Activated CD4-positive, alpha-beta T cell treated with anti-CD3 and anti-CD28 coated beads, Interleukin-2, amount 10 ng/mL, durations not matched to agents 24 days and 14 days (primary cell): ENCODE measurements at regions not wholly inside any gene's neighbourhood (a gene's known extent, or its start where the extent isn't known, plus 50 kb on each side); places are given as distances from the start of the nearest gene placed in this dataset.

ENCODE experiments used
- DNase-seq: peaks from one replicate; pipeline ENCODE4 v3.0.0; 2022
- H3K27ac Mint-ChIP-seq: one replicate; pipeline ENCODE4 v1.8.0; 2022; ENCODE audit warnings: mild to moderate bottlenecking, mixed read lengths
- H3K27me3 Mint-ChIP-seq: one replicate; pipeline ENCODE4 v1.8.0; 2022; ENCODE audit warnings: mixed read lengths
- H3K36me3 Mint-ChIP-seq: one replicate; pipeline ENCODE4 v1.8.0; 2022; ENCODE audit warnings: low read depth, mild to moderate bottlenecking, mixed read lengths
- H3K4me1 Mint-ChIP-seq: one replicate; pipeline ENCODE4 v1.8.0; 2021; ENCODE audit warnings: mixed read lengths
- H3K4me3 Mint-ChIP-seq: one replicate; pipeline ENCODE4 v1.8.0; 2022; ENCODE audit warnings: mild to moderate bottlenecking, moderate library complexity, mixed read lengths
- H3K9me3 Mint-ChIP-seq: one replicate; pipeline ENCODE4 v1.8.0; 2021; ENCODE audit warnings: mixed read lengths
- intact Hi-C: fragments of 100-400 bp; cut with micrococcal nuclease; formaldehyde crosslinking; loops from one replicate; pipeline ENCODE4 v1.15.1; 2023

DNA sequence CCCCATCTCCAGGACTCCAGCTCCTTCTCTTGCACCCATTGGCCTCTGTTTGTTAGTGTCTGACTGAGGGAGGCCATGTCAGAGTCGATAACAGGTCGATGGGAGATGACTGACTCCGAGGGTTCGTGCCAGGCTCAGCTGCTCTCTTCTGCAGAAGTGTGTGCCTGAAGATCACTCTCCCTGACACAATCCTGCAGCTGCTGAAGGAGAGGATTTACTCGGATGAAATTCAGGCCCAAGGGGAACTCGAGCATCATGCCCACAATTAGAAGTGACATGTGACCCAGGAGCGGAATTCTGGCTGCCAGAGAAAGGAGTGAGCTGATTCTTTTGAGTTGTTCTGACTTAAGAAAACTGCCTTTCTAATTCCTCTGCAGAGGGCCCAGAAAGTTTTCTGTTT lies 318.2 kb downstream of the MAFB start:
- Mint-ChIP-seq H3K4me1 (no peaks in the 10 kb centered on the region), H3K4me3 (no peak overlapping the region), H3K9me3 (no peaks in the 10 kb centered on the region), H3K27ac (no peak overlapping the region), H3K36me3 (no peaks in the 10 kb centered on the region), H3K27me3 (no peaks in the 10 kb centered on the region)
- intact Hi-C loops, result no loop called here
- peak; percentile 34 for DNase-seq

DNA sequence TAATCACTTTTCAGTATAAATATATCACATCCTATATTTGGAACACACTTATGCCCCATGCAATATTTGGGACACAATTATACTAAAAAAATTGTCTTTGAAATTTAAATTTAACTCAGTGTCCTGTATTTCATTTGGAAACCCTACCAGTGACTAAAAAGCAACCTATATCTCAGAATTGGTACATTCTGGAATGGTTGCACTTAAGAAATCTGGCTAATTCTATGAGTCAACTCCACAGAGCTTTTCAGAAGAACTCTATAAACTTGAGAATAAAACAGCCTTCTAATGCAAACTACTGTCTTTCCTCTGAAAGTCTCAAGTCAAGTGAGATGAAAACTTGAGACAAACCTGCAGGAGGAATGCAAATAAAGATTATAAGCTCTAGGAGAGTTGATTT lies 320.2 kb downstream of the MAFB start:
- Mint-ChIP-seq H3K4me1 (no peaks in the 10 kb centered on the region), H3K27ac (no peak overlapping the region), H3K27me3 (no peaks in the 10 kb centered on the region), H3K36me3 (no peaks in the 10 kb centered on the region), H3K9me3 (no peaks in the 10 kb centered on the region), H3K4me3 (no peak overlapping the region)
- DNase-seq, result peak; percentile 7
- intact Hi-C loops, result no loop called here

DNA sequence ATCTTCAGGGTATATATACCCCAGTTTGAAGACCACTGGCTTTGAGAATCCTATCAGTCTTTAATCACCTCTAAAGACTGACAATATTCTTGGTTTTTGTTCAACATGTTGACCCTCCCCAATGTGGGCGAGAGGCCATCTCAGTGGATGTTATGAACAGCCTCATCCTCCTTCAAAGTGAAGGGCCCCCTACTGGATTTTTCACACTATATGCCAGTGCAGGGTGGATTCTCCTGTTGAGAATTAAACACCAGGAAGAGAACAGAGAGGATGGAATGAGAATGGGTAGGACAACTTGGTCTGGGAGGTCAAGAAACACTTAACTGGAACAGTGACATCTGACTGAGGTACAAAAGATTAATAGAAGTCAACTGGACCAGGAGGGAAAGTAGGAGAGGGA lies 327.1 kb downstream of the MAFB start:
- Mint-ChIP-seq H3K9me3 (no peaks in the 10 kb centered on the region), H3K36me3 (no peaks in the 10 kb centered on the region), H3K4me3 (no peak overlapping the region), H3K27me3 (no peaks in the 10 kb centered on the region), H3K27ac (no peak overlapping the region), H3K4me1 (no peaks in the 10 kb centered on the region)
- intact Hi-C loops, result no loop called here
- DNase-seq, result no peak

DNA sequence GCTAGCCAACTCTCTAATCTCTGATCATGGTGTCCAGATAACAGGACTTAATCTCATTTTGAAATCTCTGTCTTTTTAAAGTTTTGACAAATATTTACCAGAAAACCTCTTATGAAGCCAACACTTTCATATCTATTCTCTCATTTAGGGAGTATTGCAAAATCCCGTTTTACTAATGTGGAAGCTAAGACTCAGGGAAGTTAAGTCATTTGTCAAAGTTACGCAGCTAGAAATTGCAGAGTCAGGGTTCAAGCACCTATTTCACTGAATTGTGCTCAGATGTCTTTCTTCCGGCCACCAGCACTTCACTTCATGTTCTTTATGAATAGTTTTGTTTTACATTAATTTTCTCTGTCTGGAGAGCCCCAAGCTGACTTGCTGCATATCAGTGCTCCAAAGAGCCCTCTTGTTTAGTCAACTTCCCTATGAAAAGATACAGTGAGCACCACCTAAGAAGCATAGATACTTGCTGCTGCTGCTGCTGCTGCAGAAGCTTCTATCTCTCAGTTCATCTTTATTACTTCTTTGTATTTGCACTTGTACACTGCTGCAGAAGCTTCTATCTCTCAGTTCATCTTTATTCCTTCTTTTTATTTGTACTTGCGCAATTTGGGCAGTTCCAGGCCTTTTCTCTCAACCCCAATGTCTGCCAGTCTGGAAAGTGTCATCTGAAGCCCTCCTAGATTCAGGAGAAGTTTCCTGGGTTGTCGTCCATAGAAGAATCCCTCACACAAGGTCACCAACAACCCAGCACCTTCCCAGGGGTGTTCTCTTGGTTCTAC lies 329.7 kb downstream of the MAFB start:
- no peaks in the 10 kb centered on the region for H3K36me3 Mint-ChIP-seq
- no peaks in the 10 kb centered on the region for H3K4me1 Mint-ChIP-seq
- H3K9me3 Mint-ChIP-seq, result no peaks in the 10 kb centered on the region
- no peak for DNase-seq
- no peak overlapping the region for H3K4me3 Mint-ChIP-seq
- H3K27ac Mint-ChIP-seq, result no peak overlapping the region
- intact Hi-C loops, result no loop called here
- H3K27me3 Mint-ChIP-seq, result no peaks in the 10 kb centered on the region

DNA sequence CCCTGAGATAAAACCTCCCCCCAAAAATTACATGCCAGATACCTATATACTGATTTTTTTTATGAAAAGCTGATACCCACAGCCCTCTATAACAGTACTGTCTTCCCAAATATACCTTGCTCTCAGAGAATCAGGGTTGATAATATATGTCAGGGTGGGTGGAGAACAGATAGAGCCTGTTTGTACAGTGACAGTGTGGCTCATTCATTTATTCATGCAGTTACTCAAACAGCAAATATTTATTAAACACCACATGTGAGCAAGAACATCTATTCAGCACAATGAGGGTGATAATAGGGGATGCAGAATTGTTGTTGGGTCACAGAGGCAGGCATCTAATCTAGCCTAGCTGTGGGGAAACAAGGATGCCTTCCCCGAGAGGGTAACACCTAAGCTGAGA lies 334.2 kb downstream of the MAFB start:
- Mint-ChIP-seq H3K4me1 (no peaks in the 10 kb centered on the region), H3K27ac (no peak overlapping the region), H3K9me3 (no peaks in the 10 kb centered on the region), H3K36me3 (no peaks in the 10 kb centered on the region), H3K27me3 (no peaks in the 10 kb centered on the region), H3K4me3 (no peak overlapping the region)
- intact Hi-C loops, result no loop called here
- DNase-seq, result no peak

DNA sequence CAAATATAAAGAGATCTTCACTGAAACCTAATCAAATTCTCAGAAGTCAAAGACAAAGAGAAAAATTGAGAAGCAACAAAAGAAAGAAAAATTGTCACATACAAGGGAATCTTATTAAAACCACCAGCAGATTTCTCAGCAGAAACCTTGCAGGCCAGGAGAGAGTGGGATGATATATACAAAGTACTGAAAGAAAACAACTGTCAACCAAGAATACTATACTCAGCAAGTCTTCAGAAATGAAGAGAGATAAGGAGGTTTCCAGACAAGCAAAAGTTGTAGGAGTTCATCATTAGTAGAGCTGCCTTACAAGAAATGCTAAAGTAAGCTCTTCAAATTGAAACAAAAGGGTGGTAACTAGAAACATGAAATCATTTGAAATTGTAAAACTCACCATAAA lies 345.6 kb downstream of the MAFB start:
- Mint-ChIP-seq H3K4me3 (no peak overlapping the region), H3K9me3 (peaks cover 5% of the 10 kb centered on the region), H3K4me1 (no peaks in the 10 kb centered on the region), H3K36me3 (no peaks in the 10 kb centered on the region), H3K27ac (no peak overlapping the region), H3K27me3 (no peaks in the 10 kb centered on the region)
- DNase-seq, result no peak
- intact Hi-C loops, result no loop called here

DNA sequence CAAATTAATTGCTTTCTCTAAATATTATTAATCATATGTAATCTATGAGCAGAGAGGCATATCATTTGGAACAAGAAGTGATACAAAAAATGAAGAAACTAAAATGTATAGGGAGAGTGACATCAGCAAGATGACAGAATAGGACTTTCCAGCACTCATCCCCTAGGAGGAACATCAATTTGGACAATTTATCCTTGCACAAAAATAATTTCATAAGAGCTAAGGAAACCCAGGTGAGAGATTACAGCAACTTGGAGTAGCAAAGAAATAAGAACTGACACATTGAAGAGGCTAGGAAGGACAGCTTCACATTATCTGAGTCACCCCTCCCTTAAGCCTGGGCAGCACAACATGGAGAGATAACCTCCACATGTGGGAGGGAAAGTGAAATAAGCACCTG lies 347.5 kb downstream of the MAFB start:
- Mint-ChIP-seq H3K4me1 (no peaks in the 10 kb centered on the region), H3K27me3 (no peaks in the 10 kb centered on the region), H3K36me3 (no peaks in the 10 kb centered on the region), H3K27ac (no peak overlapping the region), H3K4me3 (no peak overlapping the region), H3K9me3 (peaks cover 5% of the 10 kb centered on the region)
- DNase-seq, result no peak
- intact Hi-C loops, result no loop called here

DNA sequence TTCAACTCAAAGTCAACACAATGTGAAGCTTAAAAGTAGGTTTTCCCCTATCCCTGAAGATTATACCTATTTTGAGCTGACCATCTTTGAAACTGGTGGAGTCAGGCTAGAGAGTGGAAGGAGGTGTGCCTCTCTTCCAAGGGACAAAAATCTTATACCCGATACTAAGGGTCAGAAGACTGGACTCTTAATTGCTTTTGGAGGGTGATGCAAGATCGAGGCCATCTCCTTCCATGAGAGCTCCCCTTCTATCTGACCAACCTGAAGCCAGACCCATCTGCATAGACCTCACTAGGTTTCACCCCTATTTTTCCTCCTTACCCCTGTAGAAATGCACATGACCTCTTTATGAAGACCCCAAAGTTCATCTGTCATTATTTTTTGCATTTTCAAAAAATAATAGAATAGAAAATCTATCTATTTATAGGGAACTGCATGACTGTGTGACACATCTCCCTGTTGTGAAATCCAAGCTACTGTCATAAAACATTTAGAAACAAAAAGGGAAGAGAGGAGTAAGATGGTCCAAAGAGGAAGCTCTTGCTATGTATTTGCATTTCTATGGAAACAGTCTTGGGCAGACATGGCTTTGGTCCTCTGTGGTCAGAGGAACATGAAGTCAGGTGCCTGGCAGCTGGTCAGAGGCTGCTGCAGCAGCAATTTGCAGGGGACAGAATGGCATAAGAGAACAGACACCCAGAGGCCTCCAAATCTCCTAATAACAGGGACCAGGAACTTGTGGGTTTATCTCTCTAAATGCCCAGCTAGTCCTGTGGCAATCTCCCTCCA lies 349.2 kb downstream of the MAFB start:
- H3K27me3 Mint-ChIP-seq, result no peaks in the 10 kb centered on the region
- peak; percentile 16 for DNase-seq
- intact Hi-C loops, result no loop called here
- no peak overlapping the region for H3K27ac Mint-ChIP-seq
- no peak overlapping the region for H3K4me3 Mint-ChIP-seq
- H3K9me3 Mint-ChIP-seq, result peaks cover 5% of the 10 kb centered on the region
- H3K36me3 Mint-ChIP-seq, result no peaks in the 10 kb centered on the region
- H3K4me1 Mint-ChIP-seq, result no peaks in the 10 kb centered on the region

DNA sequence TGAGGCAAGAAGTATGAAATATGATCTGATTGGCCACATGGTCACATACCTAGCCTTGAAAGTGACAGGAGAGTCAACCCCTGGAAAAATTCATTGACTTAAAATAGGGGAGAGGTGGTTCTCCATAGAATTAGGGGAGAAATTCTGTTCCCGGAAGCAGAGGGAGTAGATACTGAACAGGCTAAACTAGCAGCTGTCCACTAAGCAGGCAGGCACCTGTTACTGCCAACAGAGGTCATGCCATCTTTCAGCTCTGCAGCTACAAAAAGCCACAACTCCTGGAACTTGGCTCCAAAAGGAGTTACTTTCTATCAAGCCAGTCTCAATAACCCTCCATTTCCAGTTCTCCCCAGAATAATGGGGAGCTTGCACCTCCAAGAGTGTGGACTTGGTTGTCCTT lies 352.5 kb downstream of the MAFB start:
- DNase-seq, result peak; percentile 21
- Mint-ChIP-seq H3K4me3 (no peak overlapping the region), H3K4me1 (no peaks in the 10 kb centered on the region), H3K27me3 (no peaks in the 10 kb centered on the region), H3K27ac (no peak overlapping the region), H3K9me3 (no peaks in the 10 kb centered on the region), H3K36me3 (no peaks in the 10 kb centered on the region)
- intact Hi-C loops, result no loop called here

DNA sequence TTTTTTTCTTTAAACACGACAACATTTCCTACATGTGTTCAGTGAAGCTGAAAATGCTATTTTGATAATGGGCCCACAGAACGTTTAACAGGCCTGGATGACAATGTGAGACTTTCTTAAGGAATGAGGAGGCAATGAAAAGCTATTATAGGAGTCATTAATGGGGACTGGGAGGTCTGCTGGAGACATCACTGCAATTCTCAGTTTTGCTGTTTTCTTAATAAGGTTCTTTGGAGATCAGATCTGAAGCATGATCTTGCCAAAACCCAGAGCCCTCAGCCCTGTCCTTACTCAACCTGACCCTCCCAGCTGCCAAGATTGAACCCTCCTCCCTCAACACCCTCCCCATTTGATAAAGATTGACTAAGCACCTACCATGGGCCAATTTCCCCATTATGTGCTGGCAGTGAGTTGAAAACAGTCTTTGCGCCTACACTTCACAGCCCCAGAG lies 353.1 kb downstream of the MAFB start:
- no peak overlapping the region for H3K27ac Mint-ChIP-seq
- H3K4me3 Mint-ChIP-seq, result no peak overlapping the region
- H3K27me3 Mint-ChIP-seq, result no peaks in the 10 kb centered on the region
- H3K9me3 Mint-ChIP-seq, result no peaks in the 10 kb centered on the region
- DNase-seq, result no peak
- H3K4me1 Mint-ChIP-seq, result no peaks in the 10 kb centered on the region
- H3K36me3 Mint-ChIP-seq, result no peaks in the 10 kb centered on the region
- intact Hi-C loops, result no loop called here

DNA sequence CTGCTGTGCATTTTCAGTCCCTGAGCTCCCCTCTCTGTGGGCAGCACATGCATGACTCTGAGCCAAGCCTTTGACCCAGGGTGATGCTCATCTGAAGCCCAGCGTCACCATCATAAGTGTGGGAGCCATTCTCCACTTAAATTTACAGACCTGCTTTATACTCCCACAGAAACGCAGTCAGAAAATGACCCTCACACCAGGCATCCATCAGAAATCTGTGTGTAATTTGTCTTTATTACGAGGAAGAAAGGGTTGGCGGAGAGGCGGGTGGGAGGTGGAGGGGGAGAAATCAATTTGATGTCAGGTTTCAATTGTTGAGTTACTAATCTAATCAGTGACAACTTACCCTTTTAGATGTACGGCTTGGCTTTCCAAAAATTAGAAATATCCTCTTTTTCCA lies 353.6 kb downstream of the MAFB start:
- intact Hi-C loops, result no loop called here
- Mint-ChIP-seq H3K4me3 (no peak overlapping the region), H3K27ac (no peak overlapping the region), H3K27me3 (no peaks in the 10 kb centered on the region), H3K36me3 (no peaks in the 10 kb centered on the region), H3K9me3 (no peaks in the 10 kb centered on the region), H3K4me1 (no peaks in the 10 kb centered on the region)
- DNase-seq, result no peak

DNA sequence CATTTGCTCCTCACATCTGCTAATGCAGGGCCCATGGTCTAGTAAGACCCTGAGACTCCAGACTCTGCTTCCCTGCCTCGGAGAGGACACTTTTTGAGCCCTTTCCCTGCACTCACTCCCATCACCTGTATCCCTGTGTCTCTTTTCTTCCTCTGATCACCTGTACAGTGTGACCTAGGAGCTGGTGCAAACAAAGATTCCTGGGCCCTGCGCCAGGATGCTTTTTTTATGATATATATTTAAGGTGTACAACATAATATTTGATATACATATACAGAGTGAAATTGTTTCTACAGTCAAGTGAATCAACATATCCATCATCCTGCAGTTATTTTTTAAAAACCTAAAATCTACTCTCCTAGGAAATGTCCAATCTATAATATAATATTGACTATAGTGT lies 355.4 kb downstream of the MAFB start:
- Mint-ChIP-seq H3K36me3 (no peaks in the 10 kb centered on the region), H3K9me3 (no peaks in the 10 kb centered on the region), H3K4me1 (no peaks in the 10 kb centered on the region), H3K27ac (no peak overlapping the region), H3K4me3 (no peak overlapping the region), H3K27me3 (no peaks in the 10 kb centered on the region)
- no peak for DNase-seq
- intact Hi-C loops, result no loop called here

DNA sequence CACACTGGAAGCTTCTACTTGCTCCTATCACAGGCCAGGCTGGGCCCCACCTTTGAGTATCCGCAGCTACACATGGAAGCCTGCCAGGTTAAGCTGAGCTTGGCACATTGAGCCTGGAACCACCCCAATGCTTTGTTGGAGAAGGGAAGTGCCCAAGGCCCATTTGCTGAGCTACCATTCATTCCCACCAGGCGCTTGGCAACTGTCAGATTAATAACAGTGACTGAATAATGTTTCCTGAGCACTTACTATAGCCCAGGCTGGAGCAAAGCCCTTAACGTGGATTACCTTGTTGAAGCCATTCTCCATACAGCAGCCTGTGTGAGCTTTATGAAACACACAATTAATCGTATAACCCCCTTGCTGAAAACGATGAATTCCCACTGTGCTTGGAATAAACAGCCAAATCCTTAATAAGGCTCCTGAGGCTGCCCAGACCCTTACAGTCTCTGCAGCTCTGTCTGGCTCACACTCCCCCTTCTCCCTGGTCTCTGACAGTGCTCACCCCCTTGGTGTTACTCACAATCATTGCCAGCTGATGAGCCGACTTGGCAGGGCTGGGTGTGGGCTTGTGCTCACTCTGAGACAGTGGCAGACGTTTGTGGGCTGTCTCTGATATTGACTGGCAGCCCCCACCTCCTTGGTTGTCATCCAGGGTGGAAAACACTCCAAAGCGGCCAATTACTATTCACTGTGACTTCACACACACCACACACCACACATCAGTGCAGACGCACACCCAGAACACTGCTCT lies 357.1 kb downstream of the MAFB start:
- Mint-ChIP-seq H3K9me3 (no peaks in the 10 kb centered on the region), H3K27ac (no peak overlapping the region), H3K27me3 (no peaks in the 10 kb centered on the region), H3K4me3 (no peak overlapping the region), H3K4me1 (no peaks in the 10 kb centered on the region), H3K36me3 (no peaks in the 10 kb centered on the region)
- intact Hi-C loops, result no loop called here
- no peak for DNase-seq

DNA sequence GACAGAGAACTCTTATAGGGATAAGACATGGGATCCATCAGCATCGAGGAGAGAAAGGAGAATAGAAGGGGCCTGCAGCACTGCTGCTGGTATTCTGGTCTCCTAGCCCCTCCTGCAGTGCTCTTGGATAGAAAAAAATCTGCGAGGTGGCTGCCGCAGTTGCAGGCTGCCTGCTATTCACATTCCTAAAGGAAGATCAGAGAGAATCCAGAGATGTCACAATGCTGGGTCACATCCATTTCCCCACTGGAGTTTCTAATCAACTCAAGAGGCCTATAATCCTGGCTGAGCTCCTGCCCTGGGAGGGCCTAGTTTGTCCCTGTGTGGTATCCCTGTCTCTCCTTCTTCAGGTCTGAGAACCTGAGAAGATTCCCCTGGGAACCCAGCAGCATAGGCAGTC lies 357.8 kb downstream of the MAFB start:
- intact Hi-C loops, result no loop called here
- DNase-seq, result no peak
- Mint-ChIP-seq H3K4me1 (no peaks in the 10 kb centered on the region), H3K27me3 (no peaks in the 10 kb centered on the region), H3K4me3 (no peak overlapping the region), H3K9me3 (no peaks in the 10 kb centered on the region), H3K27ac (no peak overlapping the region), H3K36me3 (no peaks in the 10 kb centered on the region)
